Natural killer cell (primary cell): ENCODE measurements at regions not wholly inside any gene's neighbourhood (a gene's known extent, or its start where the extent isn't known, plus 50 kb on each side); places are given as distances from the start of the nearest gene placed in this dataset.

Experiments
- ATAC-seq, 3 donors: fragments of 150-1000 bp in 2 of 3; fragments of 200-7000 bp in 1 of 3; cut with Tn5 transposase; 1 replicate in 1 of 3; 2 replicates in 2 of 3; pipeline ENCODE4 v1.10.0; 2021; ENCODE audit warnings: mild to moderate bottlenecking in 2 of 3, moderate library complexity in 2 of 3
- DNase-seq, 2 donors: peaks; one replicate each; pipeline versions ENCODE4 v3.0.0 to v3.0.0-alpha.2; 2013 to 2021; ENCODE audit warnings: mixed read lengths in 1 of 2
- H3K27ac ChIP-seq: one replicate; pipeline ENCODE4 v1.5.1; 2013; ENCODE audit warnings: mild to moderate bottlenecking, low read length
- H3K27me3 ChIP-seq: one replicate; pipeline ENCODE4 v1.6.1; 2013; ENCODE audit warnings: low read length; ENCODE audit not compliant: control insufficient read depth, insufficient read depth
- H3K36me3 ChIP-seq: one replicate; pipeline ENCODE4 v1.6.1; 2013; ENCODE audit warnings: low read length; ENCODE audit not compliant: control insufficient read depth, insufficient read depth
- H3K4me1 ChIP-seq: one replicate; pipeline ENCODE4 v1.6.1; 2013; ENCODE audit warnings: low read length; ENCODE audit not compliant: control insufficient read depth, insufficient read depth
- H3K4me3 ChIP-seq: one replicate; pipeline ENCODE4 v1.5.1; 2013; ENCODE audit warnings: low read length
- H3K9me3 ChIP-seq: one replicate; pipeline ENCODE4 v1.6.1; 2013; ENCODE audit warnings: low read length; ENCODE audit not compliant: control insufficient read depth, insufficient read depth
- H3K27ac Mint-ChIP-seq, 2 donors: one replicate each; pipeline ENCODE4 v1.8.0; 2022; ENCODE audit warnings: mild to moderate bottlenecking in 2 of 2, mixed read lengths in 2 of 2, moderate library complexity in 1 of 2
- H3K27me3 Mint-ChIP-seq, 2 donors: one replicate each; pipeline ENCODE4 v1.8.0; 2022; ENCODE audit warnings: low read depth in 2 of 2, mixed read lengths in 2 of 2
- H3K36me3 Mint-ChIP-seq: one replicate; pipeline ENCODE4 v1.8.0; 2022; ENCODE audit warnings: mixed read lengths
- H3K4me1 Mint-ChIP-seq, 2 donors: one replicate each; pipeline ENCODE4 v1.8.0; 2022; ENCODE audit warnings: mixed read lengths in 2 of 2
- H3K4me3 Mint-ChIP-seq: one replicate; pipeline ENCODE4 v1.8.0; 2022; ENCODE audit warnings: mild to moderate bottlenecking, moderate library complexity, mixed read lengths
- H3K9me3 Mint-ChIP-seq, 2 donors: one replicate each; pipeline ENCODE4 v1.8.0; 2022; ENCODE audit warnings: mixed read lengths in 2 of 2
- CTCF ChIP-seq: fragments of 200-600 bp; IDR thresholded peaks from one replicate; pipeline ENCODE4 v1.8.0; 2022; ENCODE audit warnings: antibody characterized with exemption
- WGBS: methylation state at CpG from one replicate; pipeline ENCODE4 v1.1.7; 2013; ENCODE audit warnings: missing lambda C conversion rate; ENCODE audit not compliant: insufficient coverage; 5-methylcytosine and 5-hydroxymethylcytosine counted together
- intact Hi-C: fragments of 100-400 bp; cut with micrococcal nuclease; formaldehyde crosslinking; loops from one replicate; pipeline ENCODE4 v1.14.2; 2022

- no peaks in the 10 kb centered on the region for H3K4me1 ChIP-seq
- ATAC-seq: peak; percentile 41 to 66 (median 42)
- H3K36me3 Mint-ChIP-seq: no peaks in the 10 kb centered on the region
- WGBS: 60% methylated on average over 5 of the region's 7 CpGs
- no peak for TF ChIP-seq CTCF
- peaks cover 11 to 22% of the 10 kb centered on the region in 2 donors for H3K27me3 Mint-ChIP-seq
- peak overlapping the region in 1 of 2 donors; percentile 73 for H3K27ac Mint-ChIP-seq
- intact Hi-C loops: no loop called here
- no peak overlapping the region for H3K4me3 ChIP-seq
- no peaks in the 10 kb centered on the region for H3K36me3 ChIP-seq
- H3K4me1 Mint-ChIP-seq: peaks cover 10% of the 10 kb centered on the region in 2 donors
- no peak overlapping the region for H3K27ac ChIP-seq
- H3K9me3 Mint-ChIP-seq: no peaks in the 10 kb centered on the region
- peak overlapping the region; percentile 66 for H3K4me3 Mint-ChIP-seq
- H3K27me3 ChIP-seq: no peaks in the 10 kb centered on the region
- H3K9me3 ChIP-seq: no peaks in the 10 kb centered on the region
- DNase-seq: peak in 1 of 2 donors; percentile 45
Observed at GRCh38 chr1:199931666-199932377, 95.7 kb upstream of the NR5A2 start.

GRCh38 chr1:199932462-199932861, 95.0 kb upstream of the NR5A2 start:
- Histone ChIP-seq H3K9me3 (no peaks in the 10 kb centered on the region), H3K4me1 (no peaks in the 10 kb centered on the region), H3K36me3 (no peaks in the 10 kb centered on the region), H3K27me3 (peaks cover under 1% of the 10 kb centered on the region), H3K27ac (no peak overlapping the region), H3K4me3 (no peak overlapping the region)
- TF ChIP-seq CTCF: no peak
- WGBS: 65% methylated on average over 2 of the region's 2 CpGs
- H3K9me3 Mint-ChIP-seq: no peaks in the 10 kb centered on the region
- peak overlapping the region in 1 of 2 donors; percentile 73 for H3K27ac Mint-ChIP-seq
- H3K4me1 Mint-ChIP-seq: peaks cover 10% of the 10 kb centered on the region in 2 donors
- no peak for DNase-seq
- ATAC-seq: no peak
- intact Hi-C loops: no loop called here
- H3K36me3 Mint-ChIP-seq: no peaks in the 10 kb centered on the region
- peak overlapping the region; percentile 66 for H3K4me3 Mint-ChIP-seq
- H3K27me3 Mint-ChIP-seq: peaks cover 11 to 24% of the 10 kb centered on the region in 2 donors

GRCh38 chr1:199936441-199936840, 91.1 kb upstream of the NR5A2 start:
- Mint-ChIP-seq H3K36me3 (no peaks in the 10 kb centered on the region), H3K4me3 (no peak overlapping the region), H3K9me3 (no peaks in the 10 kb centered on the region), H3K4me1 (peaks cover 18% of the 10 kb centered on the region in 2 donors), H3K27me3 (peaks cover 15 to 36% of the 10 kb centered on the region in 2 donors), H3K27ac (no peak overlapping the region)
- H3K27me3 ChIP-seq: peaks cover 3% of the 10 kb centered on the region
- no peak overlapping the region for H3K4me3 ChIP-seq
- ATAC-seq (no peak), DNase-seq (no peak)
- intact Hi-C loops: no loop called here
- peaks cover 2% of the 10 kb centered on the region for H3K4me1 ChIP-seq
- no peak overlapping the region for H3K27ac ChIP-seq
- H3K36me3 ChIP-seq: no peaks in the 10 kb centered on the region
- no peaks in the 10 kb centered on the region for H3K9me3 ChIP-seq
- 76% methylated on average over 4 of the region's 4 CpGs for WGBS
- no peak for TF ChIP-seq CTCF

- H3K27ac ChIP-seq: no peak overlapping the region
- ATAC-seq (no peak), DNase-seq (no peak)
- 88% methylated on average over 2 of the region's 4 CpGs for WGBS
- no peak overlapping the region for H3K4me3 Mint-ChIP-seq
- peaks cover 3% of the 10 kb centered on the region for H3K27me3 ChIP-seq
- H3K9me3 Mint-ChIP-seq: no peaks in the 10 kb centered on the region
- H3K27me3 Mint-ChIP-seq: peaks cover 15 to 36% of the 10 kb centered on the region in 2 donors
- H3K9me3 ChIP-seq: no peaks in the 10 kb centered on the region
- H3K4me1 Mint-ChIP-seq: peaks cover 20% of the 10 kb centered on the region in 2 donors
- no peak for TF ChIP-seq CTCF
- no peaks in the 10 kb centered on the region for H3K36me3 Mint-ChIP-seq
- H3K27ac Mint-ChIP-seq: no peak overlapping the region
- H3K36me3 ChIP-seq: no peaks in the 10 kb centered on the region
- intact Hi-C loops: no loop called here
- peaks cover 2% of the 10 kb centered on the region for H3K4me1 ChIP-seq
- H3K4me3 ChIP-seq: no peak overlapping the region
Observed at GRCh38 chr1:199937161-199937560, 90.3 kb upstream of the NR5A2 start.
